Ovary (tissue), 7 donors: ENCODE measurements at regions not wholly inside any gene's neighbourhood (a gene's known extent, or its start where the extent isn't known, plus 50 kb on each side); places are given as distances from the start of the nearest gene placed in this dataset.

Experiments
- DNase-seq, 5 donors: peaks; one replicate each; pipeline ENCODE4 v3.0.0-alpha.2; 2019 to 2020
- H3K27ac ChIP-seq, 2 donors: fragments of 200-600 bp; one replicate each; pipeline versions ENCODE4 v1.5.1 to v1.8.0; 2019 to 2022
- H3K27me3 ChIP-seq: fragments of 200-600 bp; one replicate; pipeline ENCODE4 v1.8.0; 2022
- H3K36me3 ChIP-seq: fragments of 200-600 bp; sonication (generic); one replicate; pipeline ENCODE4 v1.5.1; 2019
- H3K4me1 ChIP-seq: one replicate; pipeline ENCODE4 v1.8.1; 2013; ENCODE audit warnings: mild to moderate bottlenecking, moderate library complexity; ENCODE audit not compliant: insufficient read depth
- H3K4me3 ChIP-seq: fragments of 200-600 bp; sonication (generic); one replicate; pipeline ENCODE4 v1.5.1; 2017
- H3K9me3 ChIP-seq, 2 donors: fragments of 200-600 bp in 1 of 2; sonication (generic) in 1 of 2; one replicate each; pipeline versions ENCODE4 v1.5.1 to v1.8.1; 2013 to 2019; ENCODE audit warnings: mild to moderate bottlenecking in 1 of 2, moderate library complexity in 1 of 2
- CTCF ChIP-seq, 3 donors: fragments of 450-650 bp in 2 of 3; fragments of 200-600 bp in 1 of 3; IDR thresholded peaks; one replicate each; pipeline versions ENCODE4 v1.5.1 to v1.8.0; 2016 to 2022; ENCODE audit warnings: antibody characterized with exemption in 3 of 3, mild to moderate bottlenecking in 1 of 3
- EP300 ChIP-seq: sonication (generic); formaldehyde crosslinking; IDR thresholded peaks from one replicate; pipeline ENCODE4 v1.6.1; 2017; ENCODE audit warnings: antibody characterized with exemption
- POLR2A ChIP-seq: fragments of 450-650 bp; IDR thresholded peaks from one replicate; pipeline ENCODE4 v1.6.1; 2017; ENCODE audit warnings: antibody characterized with exemption, mild to moderate bottlenecking, moderate library complexity
- WGBS, 3 donors: extraction: QIAGEN DNeasy Blood & Tissue Kit in 1 of 3; methylation state at CpG; one replicate each; pipeline versions ENCODE4 v1.1.5 to v1.1.7; 2013 to 2017; 5-methylcytosine and 5-hydroxymethylcytosine counted together
- intact Hi-C, 4 donors: fragments of 100-400 bp; cut with DNase I; formaldehyde crosslinking; loops; one replicate each; pipeline versions ENCODE4 v1.11.0 to v1.15.1; 2022 to 2023
- donor health status: DM: no; HTN: no; CAD: no; lungs with moderate emphysema.
- donor health status: DM: no; HTN: no; CAD: no.
- donor health status: Bipolar disorder and iron deficiency.
- donor health status: DM: no; HTN: no; CAD: no.
- donor health status: DM: yes; HTN: yes; CAD: no.

DNA sequence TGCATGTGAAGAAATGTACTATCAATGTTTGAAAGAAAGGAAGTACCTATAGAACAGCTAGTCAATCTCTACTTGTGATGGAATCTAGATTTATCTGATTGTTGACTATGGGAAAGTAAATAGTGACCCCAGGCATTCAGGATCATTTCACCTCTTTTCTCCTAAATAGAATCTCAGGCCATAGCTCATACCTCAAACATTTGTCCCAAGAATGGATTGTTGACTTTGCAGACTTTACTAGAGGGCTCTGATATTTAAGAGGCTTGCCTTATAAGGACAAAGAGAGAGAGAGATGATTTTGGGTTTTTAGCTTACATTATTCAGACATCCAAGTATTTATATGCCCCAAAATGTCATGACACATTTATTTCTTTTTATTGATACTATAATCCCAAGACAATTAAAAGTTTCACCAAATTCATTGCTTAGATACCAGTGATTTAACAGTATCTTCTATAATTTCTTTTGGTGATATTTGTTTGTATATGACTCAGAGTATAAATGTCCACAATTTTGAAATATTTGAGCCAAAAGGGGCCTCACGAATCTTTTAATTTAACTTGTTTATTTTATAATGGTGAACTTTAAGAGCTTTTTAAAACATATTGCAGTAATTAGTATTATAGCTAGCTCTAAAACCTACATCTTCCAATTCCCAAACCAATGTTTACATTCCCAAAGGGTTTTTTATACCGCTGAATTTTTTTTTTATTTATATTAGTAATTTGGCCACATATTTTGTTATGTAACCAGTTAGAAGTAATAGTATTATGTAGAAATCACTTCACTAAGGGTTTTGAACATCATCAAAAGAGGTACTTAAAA, 614.1 kb downstream of the PCDH7 start:
- Histone ChIP-seq H3K4me1 (no peaks in the 10 kb centered on the region), H3K27ac (no peak overlapping the region), H3K9me3 (no peaks in the 10 kb centered on the region), H3K27me3 (no peaks in the 10 kb centered on the region), H3K4me3 (no peak overlapping the region), H3K36me3 (no peaks in the 10 kb centered on the region)
- intact Hi-C loops: no loop called here
- 9 to 32% (median 17%) methylated on average over 2 of the region's 2 CpGs for WGBS, 3 donors
- no peak for DNase-seq
- TF ChIP-seq EP300 (no peak), POLR2A (no peak), CTCF (IDR thresholded peaks at IDR 0.05) (no peak)

GRCh38 chr4:31338000-31338399, 617.8 kb downstream of the PCDH7 start:
- Histone ChIP-seq H3K27ac (no peak overlapping the region), H3K9me3 (no peaks in the 10 kb centered on the region), H3K4me1 (no peaks in the 10 kb centered on the region), H3K4me3 (no peak overlapping the region), H3K27me3 (no peaks in the 10 kb centered on the region), H3K36me3 (no peaks in the 10 kb centered on the region)
- DNase-seq: no peak
- no peak for TF ChIP-seq EP300
- no peak for TF ChIP-seq POLR2A
- no peak for TF ChIP-seq CTCF (IDR thresholded peaks at IDR 0.05)
- intact Hi-C loops: no loop called here

GRCh38 chr4:31341601-31342359, 621.6 kb downstream of the PCDH7 start:
- 48 to 58% (median 49%) methylated on average over 4 of the region's 4 CpGs for WGBS, 3 donors
- Histone ChIP-seq H3K4me3 (no peak overlapping the region), H3K27ac (no peak overlapping the region), H3K27me3 (no peaks in the 10 kb centered on the region), H3K4me1 (no peaks in the 10 kb centered on the region), H3K9me3 (no peaks in the 10 kb centered on the region), H3K36me3 (no peaks in the 10 kb centered on the region)
- intact Hi-C loops: no loop called here
- no peak for DNase-seq
- TF ChIP-seq POLR2A: no peak
- no peak for TF ChIP-seq CTCF (IDR thresholded peaks at IDR 0.05)
- no peak for TF ChIP-seq EP300

- TF ChIP-seq POLR2A (no peak), CTCF (IDR thresholded peaks at IDR 0.05) (no peak), EP300 (no peak)
- no peak overlapping the region for H3K27ac ChIP-seq
- no peak overlapping the region for H3K4me3 ChIP-seq
- H3K27me3 ChIP-seq: no peaks in the 10 kb centered on the region
- H3K9me3 ChIP-seq: no peaks in the 10 kb centered on the region
- no peaks in the 10 kb centered on the region for H3K4me1 ChIP-seq
- intact Hi-C loops: no loop called here
- no peaks in the 10 kb centered on the region for H3K36me3 ChIP-seq
- DNase-seq: no peak
These were observed 622.9 kb downstream of the PCDH7 start for GRCh38 chr4:31343061-31343460.
